H9 (cell line): ENCODE measurements at regions not wholly inside any gene's neighbourhood (a gene's known extent, or its start where the extent isn't known, plus 50 kb on each side); places are given as distances from the start of the nearest gene placed in this dataset.

Experiments
- DNase-seq: peaks from one replicate; pipeline ENCODE4 v3.0.0-alpha.2; 2017
- H2AFZ ChIP-seq: one replicate; pipeline ENCODE4 v1.6.1; 2013; ENCODE audit warnings: mild to moderate bottlenecking, low read length, control low read depth, moderate library complexity
- H2AK5ac ChIP-seq: 2 replicates; pipeline ENCODE4 v1.6.1; 2013; ENCODE audit warnings: low read length, control low read depth, mixed read lengths; ENCODE audit not compliant: insufficient read length
- H2BK120ac ChIP-seq: one replicate; pipeline ENCODE4 v1.6.1; 2013; ENCODE audit warnings: low read depth, mild to moderate bottlenecking, low read length, control low read depth, inconsistent platforms; ENCODE audit not compliant: poor library complexity, severe bottlenecking
- H2BK12ac ChIP-seq: 2 replicates; pipeline ENCODE4 v1.6.1; 2013; ENCODE audit warnings: low read length, control low read depth, mixed read lengths, low read depth; ENCODE audit not compliant: insufficient read length
- H2BK15ac ChIP-seq: 2 replicates; pipeline ENCODE4 v1.6.1; 2013; ENCODE audit warnings: low read depth, low read length, control low read depth
- H2BK20ac ChIP-seq: one replicate; pipeline ENCODE4 v1.6.1; 2013; ENCODE audit warnings: low read depth, mild to moderate bottlenecking, low read length, control low read depth, inconsistent platforms; ENCODE audit not compliant: poor library complexity, severe bottlenecking
- H2BK5ac ChIP-seq: 2 replicates; pipeline ENCODE4 v1.6.1; 2013; ENCODE audit warnings: low read length, control low read depth, mixed read lengths; ENCODE audit not compliant: insufficient read length
- H3K14ac ChIP-seq: 2 replicates; pipeline ENCODE4 v1.6.1; 2013; ENCODE audit warnings: low read length, control low read depth; ENCODE audit not compliant: insufficient read depth
- H3K18ac ChIP-seq: 2 replicates; pipeline ENCODE4 v1.6.1; 2013; ENCODE audit warnings: low read depth, mild to moderate bottlenecking, mixed read lengths, low read length, control low read depth; ENCODE audit not compliant: insufficient read length
- H3K23ac ChIP-seq: 2 replicates; pipeline ENCODE4 v1.6.1; 2013; ENCODE audit warnings: low read length, control low read depth, mixed read lengths, low read depth; ENCODE audit not compliant: insufficient read length
- H3K23me2 ChIP-seq: 2 replicates; pipeline ENCODE4 v1.6.1; 2013; ENCODE audit warnings: low read depth, mild to moderate bottlenecking, mixed read lengths, low read length, control low read depth; ENCODE audit not compliant: insufficient read length, poor library complexity, severe bottlenecking
- H3K27ac ChIP-seq: 2 replicates; pipeline ENCODE4 v1.5.1; 2013; ENCODE audit warnings: low read length, control low read depth, mixed read lengths, low read depth; ENCODE audit not compliant: insufficient read length
- H3K27me3 ChIP-seq: 2 replicates; pipeline ENCODE4 v1.6.1; 2013; ENCODE audit warnings: low read length, control low read depth, inconsistent platforms; ENCODE audit not compliant: insufficient read depth
- H3K4ac ChIP-seq: 2 replicates; pipeline ENCODE4 v1.6.1; 2013; ENCODE audit warnings: low read depth, mild to moderate bottlenecking, control low read depth, inconsistent platforms, low read length, moderate library complexity
- H3K4me1 ChIP-seq: 2 replicates; pipeline ENCODE4 v1.6.1; 2013; ENCODE audit warnings: low read length, control low read depth, inconsistent platforms; ENCODE audit not compliant: insufficient read depth
- H3K4me2 ChIP-seq: 2 replicates; pipeline ENCODE4 v1.6.1; 2013; ENCODE audit warnings: low read length, control low read depth, mixed read lengths; ENCODE audit not compliant: insufficient read length, insufficient read depth
- H3K56ac ChIP-seq: 2 replicates; pipeline ENCODE4 v1.6.1; 2013; ENCODE audit warnings: low read depth, mild to moderate bottlenecking, mixed read lengths, low read length, control low read depth; ENCODE audit not compliant: insufficient read length
- H3K79me1 ChIP-seq: 2 replicates; pipeline ENCODE4 v1.6.1; 2013; ENCODE audit warnings: low read depth, mild to moderate bottlenecking, moderate library complexity, low read length, control low read depth, inconsistent platforms; ENCODE audit not compliant: insufficient read depth, poor library complexity, severe bottlenecking
- H3K79me2 ChIP-seq: 2 replicates; pipeline ENCODE4 v1.6.1; 2013; ENCODE audit warnings: low read length, control low read depth, inconsistent platforms; ENCODE audit not compliant: insufficient read depth
- H3K9ac ChIP-seq: 2 replicates; pipeline ENCODE4 v1.6.1; 2013; ENCODE audit warnings: low read length, control low read depth, mixed read lengths; ENCODE audit not compliant: insufficient read length; ENCODE audit errors: extremely low read depth
- H3K9me3 ChIP-seq: one replicate; pipeline ENCODE4 v1.6.1; 2013; ENCODE audit warnings: low read depth, low read length, inconsistent platforms; ENCODE audit not compliant: control insufficient read depth
- H3T11ph ChIP-seq: one replicate; pipeline ENCODE4 v1.6.1; 2013; ENCODE audit warnings: mild to moderate bottlenecking, low read length, control low read depth, inconsistent platforms
- H4K20me1 ChIP-seq: one replicate; pipeline ENCODE4 v1.6.1; 2013; ENCODE audit not compliant: control insufficient read depth, insufficient read length, insufficient read depth
- H4K5ac ChIP-seq: 2 replicates; pipeline ENCODE4 v1.6.1; 2013; ENCODE audit warnings: low read depth, mild to moderate bottlenecking, mixed read lengths, low read length, control low read depth; ENCODE audit not compliant: insufficient read length
- H4K8ac ChIP-seq: replicated peaks from 2 replicates; pipeline ENCODE4 v1.6.1; 2013; ENCODE audit warnings: low read length, control low read depth, mixed read lengths, low read depth; ENCODE audit not compliant: insufficient read length
- H4K91ac ChIP-seq: 2 replicates; pipeline ENCODE4 v1.6.1; 2013; ENCODE audit warnings: low read depth, mild to moderate bottlenecking, moderate library complexity, mixed read lengths, low read length, control low read depth; ENCODE audit not compliant: insufficient read length
- H3K27ac Mint-ChIP-seq, 3 experiments: 2 replicates in 2 of 3; 3 replicates in 1 of 3; pipeline ENCODE4 v1.8.0; 2020 to 2021; ENCODE audit warnings: mixed read lengths in 3 of 3, mild to moderate bottlenecking in 1 of 3, moderate library complexity in 1 of 3
- H3K27me3 Mint-ChIP-seq: 2 replicates; pipeline ENCODE4 v1.8.0; 2021; ENCODE audit warnings: low read depth, mild to moderate bottlenecking, moderate library complexity, mixed read lengths
- H3K36me3 Mint-ChIP-seq, 3 experiments: 2 replicates in 2 of 3; 3 replicates in 1 of 3; pipeline ENCODE4 v1.8.0; 2020 to 2021; ENCODE audit warnings: low read depth in 3 of 3, mixed read lengths in 3 of 3; ENCODE audit not compliant: insufficient read depth in 1 of 3
- H3K4me1 Mint-ChIP-seq, 2 experiments: 2 replicates each; pipeline ENCODE4 v1.8.0; 2020; ENCODE audit warnings: mixed read lengths in 2 of 2
- H3K4me3 Mint-ChIP-seq, 2 experiments: 2 replicates in 1 of 2; 3 replicates in 1 of 2; pipeline ENCODE4 v1.8.0; 2020 to 2021; ENCODE audit warnings: mild to moderate bottlenecking in 2 of 2, mixed read lengths in 2 of 2, moderate library complexity in 1 of 2
- H3K9me3 Mint-ChIP-seq, 2 experiments: 2 replicates in 1 of 2; 3 replicates in 1 of 2; pipeline ENCODE4 v1.8.0; 2020; ENCODE audit warnings: mild to moderate bottlenecking in 2 of 2, mixed read lengths in 2 of 2, moderate library complexity in 1 of 2
- WGBS: extraction: QIAGEN DNeasy Blood & Tissue Kit; methylation state at CpG from one replicate; pipeline ENCODE4 v1.1.7; 2013; ENCODE audit warnings: missing lambda C conversion rate, low lambda C conversion rate, mixed read lengths; ENCODE audit not compliant: insufficient read length; ENCODE audit errors: extremely low coverage; 5-methylcytosine and 5-hydroxymethylcytosine counted together
- TF ChIP-seq, protein P1 (sequence below): fragments of 200-600 bp; sonication (generic); conservative IDR thresholded peaks from 3 replicates; pipeline ENCODE4 v1.8.0; 2021; ENCODE audit warnings: antibody characterized with exemption, mild to moderate bottlenecking

DNA sequence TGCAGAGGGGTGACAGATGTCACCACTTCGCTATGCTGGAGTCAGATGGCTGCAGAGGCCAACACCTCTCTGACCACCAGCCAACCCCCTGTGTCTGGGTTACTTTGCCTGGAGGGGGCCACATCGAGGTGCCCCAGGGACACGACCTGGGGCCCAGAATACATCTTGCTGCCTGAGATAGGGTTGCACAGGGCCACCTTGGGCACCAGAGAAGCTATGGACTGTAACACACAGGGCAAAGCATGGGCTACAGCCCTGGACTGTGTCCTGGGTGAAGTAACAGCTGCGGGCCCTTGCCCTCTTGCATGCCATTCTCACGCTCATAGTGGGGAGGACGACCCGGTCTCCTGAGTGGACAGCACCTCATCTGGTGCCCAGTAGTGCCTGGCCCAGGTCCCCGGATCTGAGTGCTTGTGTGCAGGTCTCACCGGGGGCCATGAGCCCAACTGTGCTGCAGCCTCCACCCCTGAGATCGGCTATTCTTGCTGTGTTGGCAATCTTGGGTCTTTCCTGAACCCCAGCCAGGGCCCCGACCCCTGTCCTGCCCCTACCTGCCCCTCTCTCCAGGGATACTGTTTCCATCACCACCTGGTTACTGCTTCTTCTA lies 115.2 kb upstream of the GDF10 start:
- Histone ChIP-seq H4K20me1 (no peaks in the 10 kb centered on the region), H3K27me3 (no peaks in the 10 kb centered on the region), H3K27ac (no peak overlapping the region), H3K56ac (no peak overlapping the region), H3K9me3 (no peaks in the 10 kb centered on the region), H3K4ac (no peak overlapping the region), H3K14ac (no peak overlapping the region), H3K23me2 (no peaks in the 10 kb centered on the region), H3K4me2 (no peak overlapping the region), H2BK15ac (no peak overlapping the region), H2BK5ac (no peak overlapping the region), H4K5ac (no peak overlapping the region), H2BK12ac (no peak overlapping the region), H3T11ph (no peak overlapping the region), H4K91ac (no peak overlapping the region), H3K18ac (no peak overlapping the region), H2AK5ac (no peak overlapping the region), H2BK20ac (no peak overlapping the region), H3K9ac (no peak overlapping the region), H2AFZ (no peak overlapping the region), H4K8ac (no peak overlapping the region), H3K79me2 (no peaks in the 10 kb centered on the region), H3K79me1 (no peaks in the 10 kb centered on the region), H2BK120ac (no peak overlapping the region), H3K4me1 (no peaks in the 10 kb centered on the region), H3K23ac (no peak overlapping the region)
- TF ChIP-seq, protein P1, sequence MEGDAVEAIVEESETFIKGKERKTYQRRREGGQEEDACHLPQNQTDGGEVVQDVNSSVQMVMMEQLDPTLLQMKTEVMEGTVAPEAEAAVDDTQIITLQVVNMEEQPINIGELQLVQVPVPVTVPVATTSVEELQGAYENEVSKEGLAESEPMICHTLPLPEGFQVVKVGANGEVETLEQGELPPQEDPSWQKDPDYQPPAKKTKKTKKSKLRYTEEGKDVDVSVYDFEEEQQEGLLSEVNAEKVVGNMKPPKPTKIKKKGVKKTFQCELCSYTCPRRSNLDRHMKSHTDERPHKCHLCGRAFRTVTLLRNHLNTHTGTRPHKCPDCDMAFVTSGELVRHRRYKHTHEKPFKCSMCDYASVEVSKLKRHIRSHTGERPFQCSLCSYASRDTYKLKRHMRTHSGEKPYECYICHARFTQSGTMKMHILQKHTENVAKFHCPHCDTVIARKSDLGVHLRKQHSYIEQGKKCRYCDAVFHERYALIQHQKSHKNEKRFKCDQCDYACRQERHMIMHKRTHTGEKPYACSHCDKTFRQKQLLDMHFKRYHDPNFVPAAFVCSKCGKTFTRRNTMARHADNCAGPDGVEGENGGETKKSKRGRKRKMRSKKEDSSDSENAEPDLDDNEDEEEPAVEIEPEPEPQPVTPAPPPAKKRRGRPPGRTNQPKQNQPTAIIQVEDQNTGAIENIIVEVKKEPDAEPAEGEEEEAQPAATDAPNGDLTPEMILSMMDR = no peak
- peaks cover 0 to 8% of the 10 kb centered on the region in 2 experiments; a peak in 4 of 5 replicates for H3K9me3 Mint-ChIP-seq
- no peak overlapping the region for H3K4me3 Mint-ChIP-seq
- no peak for DNase-seq
- H3K36me3 Mint-ChIP-seq = no peaks in the 10 kb centered on the region; a peak in 1 of 7 replicates
- peaks cover 0 to 7% of the 10 kb centered on the region in 2 experiments for H3K4me1 Mint-ChIP-seq
- H3K27ac Mint-ChIP-seq = no peak overlapping the region
- peaks cover 9% of the 10 kb centered on the region for H3K27me3 Mint-ChIP-seq
- WGBS = no CpG with 5 or more reads among the region's 11 CpGs
